ENCODE measurements at regions not wholly inside any gene's neighbourhood (a gene's known extent, or its start where the extent isn't known, plus 50 kb on each side); places are given as distances from the start of the nearest gene placed in this dataset.
"Not testable (repeated sequence)": the region's sequence is repeated elsewhere in the genome, so short reads cannot be mapped to it uniquely, and the experiment has no call there.

- no peak for DNase-seq (ENCODE audit: low read depth)
Observed at GRCh38 chr2:236415684-236416444, 151.7 kb upstream of the ASB18 start.

- no peak for DNase-seq (ENCODE audit: low read depth)
Observed at GRCh38 chr2:236417150-236417549, 152.5 kb upstream of the ACKR3 start.

GRCh38 chr2:236430584-236430983, 139.0 kb upstream of the ACKR3 start:
- DNase-seq (ENCODE audit: low read depth) = no peak

- DNase-seq (ENCODE audit: low read depth) = no peak
Observed at GRCh38 chr2:236434593-236434992, 135.0 kb upstream of the ACKR3 start.

- no peak for DNase-seq (ENCODE audit: low read depth)
Observed at GRCh38 chr2:236440110-236440881, 129.3 kb upstream of the ACKR3 start.

- DNase-seq (ENCODE audit: low read depth) = no peak
Observed at GRCh38 chr2:236444187-236444586, 125.4 kb upstream of the ACKR3 start.

GRCh38 chr2:236445678-236446077, 123.9 kb upstream of the ACKR3 start:
- DNase-seq (ENCODE audit: low read depth) = no peak

GRCh38 chr2:236446521-236446920, 123.1 kb upstream of the ACKR3 start:
- no peak for DNase-seq (ENCODE audit: low read depth)

- no peak for DNase-seq (ENCODE audit: low read depth)
Observed at GRCh38 chr2:236449167-236449761, 120.4 kb upstream of the ACKR3 start.

- no peak for DNase-seq (ENCODE audit: low read depth)
Observed at GRCh38 chr2:236452238-236452637, 117.4 kb upstream of the ACKR3 start.

- no peak for DNase-seq (ENCODE audit: low read depth)
Observed at GRCh38 chr2:236454076-236454475, 115.5 kb upstream of the ACKR3 start.

- no peak for DNase-seq (ENCODE audit: low read depth)
Observed at GRCh38 chr2:236459393-236459792, 110.2 kb upstream of the ACKR3 start.

- no peak for DNase-seq (ENCODE audit: low read depth)
Observed at GRCh38 chr2:236464140-236464539, 105.5 kb upstream of the ACKR3 start.

GRCh38 chr2:236472720-236473495, 96.7 kb upstream of the ACKR3 start:
- no peak for DNase-seq (ENCODE audit: low read depth)

GRCh38 chr2:236473691-236474090, 95.9 kb upstream of the ACKR3 start:
- DNase-seq (ENCODE audit: low read depth) = no peak

GRCh38 chr2:236479814-236480213, 89.8 kb upstream of the ACKR3 start:
- DNase-seq (ENCODE audit: low read depth) = no peak

GRCh38 chr2:236483102-236483501, 86.5 kb upstream of the ACKR3 start:
- DNase-seq (ENCODE audit: low read depth) = no peak

GRCh38 chr2:236485519-236485918, 84.1 kb upstream of the ACKR3 start:
- no peak for DNase-seq (ENCODE audit: low read depth)

- DNase-seq (ENCODE audit: low read depth) = not testable (repeated sequence)
Observed at GRCh38 chr2:236489083-236489482, 80.5 kb upstream of the ACKR3 start.

GRCh38 chr2:236489895-236490404, 79.7 kb upstream of the ACKR3 start:
- no peak for DNase-seq (ENCODE audit: low read depth)

- DNase-seq (ENCODE audit: low read depth) = no peak
Observed at GRCh38 chr2:236496340-236496739, 73.3 kb upstream of the ACKR3 start.

- no peak for DNase-seq (ENCODE audit: low read depth)
Observed at GRCh38 chr2:236498369-236498768, 71.3 kb upstream of the ACKR3 start.
